AG09319 (cell line): ENCODE measurements at regions not wholly inside any gene's neighbourhood (a gene's known extent, or its start where the extent isn't known, plus 50 kb on each side); places are given as distances from the start of the nearest gene placed in this dataset.

Source experiments
- DNase-seq: peaks from one replicate; pipeline ENCODE4 v3.0.0-alpha.2; 2010; ENCODE audit warnings: low read depth; ENCODE audit errors: extremely low read depth
- TF ChIP-seq, protein P1 (sequence below): IDR thresholded peaks from 2 replicates; pipeline ENCODE4 v1.5.1; 2011; ENCODE audit warnings: low read depth, mild to moderate bottlenecking, inconsistent platforms, low read length, moderate library complexity

DNA sequence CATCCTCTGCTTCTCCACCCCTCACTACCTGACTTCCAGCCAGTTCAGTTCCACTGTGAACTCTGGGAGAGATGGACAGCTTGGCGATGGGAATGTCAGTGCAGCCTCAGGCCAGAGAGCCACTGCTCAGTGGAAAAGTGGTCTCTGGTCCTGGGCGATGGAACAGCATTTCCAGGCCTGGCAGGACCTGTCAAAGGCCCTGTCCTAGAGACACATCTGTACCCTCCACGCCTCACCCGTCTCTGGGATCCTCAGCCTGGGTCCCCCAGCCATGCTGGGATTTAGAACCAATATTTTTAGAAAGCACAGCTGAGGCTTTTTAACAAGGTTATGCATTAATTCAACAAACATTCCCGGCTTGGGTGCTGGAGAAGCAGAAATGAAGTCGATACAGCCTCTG is 165.7 kb downstream of the MN1 start:
- DNase-seq: no peak

DNA sequence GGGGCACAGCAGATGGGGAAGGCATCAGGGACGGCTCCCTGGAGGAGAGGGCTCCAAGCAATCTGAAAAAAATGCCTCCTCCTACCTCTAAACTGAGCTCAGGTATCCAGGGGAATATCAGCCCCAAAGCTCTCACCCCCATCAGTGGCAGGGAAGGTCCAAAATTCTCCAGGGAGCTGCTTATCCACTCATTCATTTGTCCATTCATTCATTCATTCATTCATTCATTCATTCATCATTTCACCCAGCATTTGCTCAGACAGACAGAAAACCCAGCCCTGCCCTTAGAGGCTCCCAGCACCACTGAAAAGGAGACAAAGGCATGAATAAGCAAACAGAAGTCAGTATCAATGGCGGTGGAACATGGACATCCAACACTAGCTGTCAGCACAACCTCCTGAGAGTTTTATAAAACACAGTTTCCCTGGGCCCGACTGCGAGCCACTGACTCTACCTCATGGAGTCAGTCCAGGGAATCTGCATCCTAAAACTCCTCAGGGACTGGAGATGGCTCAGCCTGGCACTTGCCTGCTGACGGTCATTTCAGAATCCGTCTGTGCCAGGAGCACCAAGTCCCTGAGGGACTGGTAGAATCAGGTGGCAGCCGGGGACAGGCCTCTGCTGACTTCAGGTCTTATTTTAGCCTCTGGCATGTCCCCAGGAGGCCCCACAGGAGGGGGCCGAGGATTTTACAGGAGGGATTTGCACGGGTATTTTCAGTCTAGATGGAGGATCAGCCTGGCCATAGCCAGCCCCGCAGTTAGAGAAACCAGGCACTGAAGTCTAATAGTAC is 164.6 kb downstream of the MN1 start:
- DNase-seq: no peak
- TF ChIP-seq, protein P1, sequence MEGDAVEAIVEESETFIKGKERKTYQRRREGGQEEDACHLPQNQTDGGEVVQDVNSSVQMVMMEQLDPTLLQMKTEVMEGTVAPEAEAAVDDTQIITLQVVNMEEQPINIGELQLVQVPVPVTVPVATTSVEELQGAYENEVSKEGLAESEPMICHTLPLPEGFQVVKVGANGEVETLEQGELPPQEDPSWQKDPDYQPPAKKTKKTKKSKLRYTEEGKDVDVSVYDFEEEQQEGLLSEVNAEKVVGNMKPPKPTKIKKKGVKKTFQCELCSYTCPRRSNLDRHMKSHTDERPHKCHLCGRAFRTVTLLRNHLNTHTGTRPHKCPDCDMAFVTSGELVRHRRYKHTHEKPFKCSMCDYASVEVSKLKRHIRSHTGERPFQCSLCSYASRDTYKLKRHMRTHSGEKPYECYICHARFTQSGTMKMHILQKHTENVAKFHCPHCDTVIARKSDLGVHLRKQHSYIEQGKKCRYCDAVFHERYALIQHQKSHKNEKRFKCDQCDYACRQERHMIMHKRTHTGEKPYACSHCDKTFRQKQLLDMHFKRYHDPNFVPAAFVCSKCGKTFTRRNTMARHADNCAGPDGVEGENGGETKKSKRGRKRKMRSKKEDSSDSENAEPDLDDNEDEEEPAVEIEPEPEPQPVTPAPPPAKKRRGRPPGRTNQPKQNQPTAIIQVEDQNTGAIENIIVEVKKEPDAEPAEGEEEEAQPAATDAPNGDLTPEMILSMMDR: no peak

More for the DNA sequence above, 165.7 kb downstream of the MN1 start:
- TF ChIP-seq, protein P1: no peak

DNA sequence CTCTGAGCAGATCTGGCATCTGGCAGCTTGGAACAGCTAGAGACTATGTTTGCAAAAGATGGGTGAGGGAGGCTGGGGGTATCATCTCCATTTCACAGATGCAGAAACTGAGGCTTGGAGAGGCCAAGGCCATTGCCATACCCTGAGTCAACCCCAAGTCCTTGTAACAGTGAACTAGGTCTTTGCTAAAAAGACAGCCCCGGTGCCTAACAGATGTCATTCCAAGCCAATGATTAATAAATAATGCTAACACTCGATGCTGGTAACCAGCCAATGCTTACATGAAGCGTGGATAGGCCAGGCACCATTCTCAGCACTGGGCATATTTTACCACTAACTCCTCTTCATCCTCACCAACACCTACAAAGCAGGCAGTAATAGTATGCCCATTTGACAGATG is 164.0 kb downstream of the MN1 start:
- no peak for DNase-seq
- TF ChIP-seq, protein P1: no peak

DNA sequence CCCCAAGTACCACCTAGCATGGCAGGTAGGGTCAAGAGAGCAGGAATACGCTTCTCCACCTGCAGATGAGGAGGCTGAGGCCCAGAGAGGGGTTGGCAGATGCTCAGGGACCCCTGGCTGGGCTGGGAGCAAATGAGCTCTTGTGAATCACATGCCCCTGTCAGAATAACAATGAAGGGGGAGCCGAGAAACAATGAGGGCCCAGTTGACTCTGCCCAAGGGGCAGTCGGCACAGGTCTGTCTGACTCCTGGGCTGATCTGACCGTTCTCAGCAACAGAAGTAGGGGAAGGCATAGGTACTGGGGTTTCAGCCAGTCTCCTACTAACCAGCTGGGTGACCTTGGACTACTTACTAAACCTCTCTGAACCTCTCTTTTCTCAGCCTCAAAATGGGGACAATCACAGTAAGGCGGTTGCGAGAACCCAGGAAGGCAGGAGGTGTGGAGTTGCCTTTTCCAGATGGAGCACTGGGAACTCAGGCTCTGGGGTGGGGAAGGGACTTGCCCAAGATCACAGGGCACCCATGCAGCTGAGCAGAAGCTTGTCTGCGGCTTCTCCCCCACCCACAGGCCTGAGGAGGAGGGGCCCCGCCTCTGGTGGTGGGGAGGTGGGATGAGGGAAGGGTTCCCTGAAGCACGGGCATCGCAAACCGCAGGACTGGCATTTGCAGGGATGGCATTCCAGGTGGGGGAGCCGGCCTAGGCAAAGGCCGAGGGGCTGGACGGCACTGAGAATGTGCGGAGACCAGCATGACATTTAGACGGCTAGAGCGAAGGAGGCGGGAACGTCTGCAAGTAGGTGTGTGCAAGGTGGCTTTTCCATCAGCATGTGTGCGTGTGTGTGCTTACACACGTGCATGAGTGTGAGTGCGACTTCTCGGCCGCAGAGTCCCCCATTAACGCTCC is 163.0 kb downstream of the MN1 start:
- DNase-seq: no peak
- TF ChIP-seq, protein P1: no peak

DNA sequence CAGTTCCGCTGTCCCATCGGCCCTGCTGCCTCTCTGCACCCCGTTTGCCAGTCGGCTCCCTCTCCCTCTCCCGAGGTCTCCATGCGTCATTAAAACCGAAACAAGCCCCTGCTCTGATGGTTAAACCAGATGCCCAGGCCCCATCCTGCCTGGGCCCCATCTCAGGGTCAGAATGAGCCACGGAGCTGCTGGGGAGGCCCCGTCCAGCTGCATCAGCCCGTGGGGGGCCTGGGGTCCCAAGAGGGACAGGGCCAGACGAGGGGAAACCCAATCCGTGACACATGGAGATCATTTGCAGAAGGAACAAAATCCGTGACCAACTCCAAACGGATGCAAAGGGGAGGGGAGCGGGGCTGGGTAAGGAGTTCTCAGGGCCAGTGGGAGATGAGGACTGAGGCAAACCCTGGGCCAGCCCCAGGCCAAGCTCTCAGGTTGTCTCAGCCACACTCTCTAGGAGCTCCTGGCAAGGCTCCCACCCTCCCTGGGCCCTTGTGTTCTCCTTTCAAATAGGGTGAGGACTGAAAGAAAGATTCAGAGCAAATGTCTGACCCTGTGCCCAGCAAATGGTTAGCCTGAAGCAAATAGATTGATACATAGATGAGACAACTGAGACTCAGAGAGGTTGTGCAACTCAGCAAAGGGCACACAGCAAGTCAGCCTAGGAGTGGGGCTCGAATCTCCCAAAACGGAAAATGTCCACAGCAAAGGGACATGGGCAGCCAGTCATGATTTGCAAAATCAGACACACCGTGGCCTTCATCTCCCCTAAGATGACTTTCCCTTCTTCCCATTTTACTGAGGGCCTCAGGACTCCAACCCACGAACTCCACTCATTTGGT is 162.1 kb downstream of the MN1 start:
- no peak for DNase-seq
- TF ChIP-seq, protein P1: no peak

DNA sequence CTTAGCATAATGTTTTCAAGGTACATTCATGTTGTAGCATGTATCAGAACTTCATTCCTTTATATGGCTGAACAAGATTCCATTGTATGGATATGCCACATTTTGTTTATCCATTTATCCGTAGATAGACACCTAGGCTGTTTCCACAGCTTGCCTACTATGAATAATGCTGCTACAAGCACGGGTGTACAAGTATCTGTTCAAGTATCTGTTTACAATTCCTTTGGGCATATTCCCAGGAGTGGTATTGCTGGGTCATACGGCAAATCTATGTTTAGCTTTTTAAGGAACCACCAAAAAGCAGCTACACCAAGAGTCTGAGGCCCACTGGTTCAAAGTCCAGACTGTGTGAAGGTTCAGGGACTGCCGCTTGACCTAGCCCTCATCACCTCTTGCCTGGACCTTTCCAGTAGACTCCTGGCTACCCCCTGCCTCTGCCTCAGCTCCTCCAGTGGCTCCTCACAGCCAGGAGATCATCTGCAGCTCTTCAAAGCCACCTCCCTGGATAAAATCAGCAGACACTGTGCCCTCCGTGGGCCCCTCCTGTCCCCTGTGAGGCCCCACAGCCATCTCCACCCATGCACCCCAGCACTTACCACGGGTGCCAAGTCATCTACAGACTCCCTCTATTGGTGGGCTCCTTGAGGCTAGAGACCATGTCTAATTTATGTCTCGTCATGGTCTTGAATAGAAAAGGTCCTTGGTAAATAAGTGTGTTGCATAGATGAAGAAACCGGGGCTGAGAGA is 160.3 kb downstream of the MN1 start:
- DNase-seq: no peak
- TF ChIP-seq, protein P1: no peak
